Spleen (tissue), 11 donors: ENCODE measurements at regions not wholly inside any gene's neighbourhood (a gene's known extent, or its start where the extent isn't known, plus 50 kb on each side); places are given as distances from the start of the nearest gene placed in this dataset.

Experiments used
- DNase-seq: peaks from one replicate; pipeline ENCODE4 v3.0.0-alpha.2; 2020
- H3K27ac ChIP-seq, 8 donors: fragments of 200-600 bp; sonication (generic) in 7 of 8; 1 replicate in 4 of 8; 2 replicates in 4 of 8; pipeline versions ENCODE4 v1.5.0 to v1.8.0; 2016 to 2021; ENCODE audit warnings: inconsistent platforms in 4 of 8, mild to moderate bottlenecking in 4 of 8, moderate library complexity in 1 of 8
- H3K27me3 ChIP-seq, 7 donors: fragments of 200-600 bp; sonication (generic) in 6 of 7; replicated peaks in 1 of 7; 1 replicate in 4 of 7; 2 replicates in 3 of 7; pipeline versions ENCODE4 v1.5.0 to v1.8.0; 2016 to 2021; ENCODE audit warnings: inconsistent platforms in 3 of 7, mild to moderate bottlenecking in 1 of 7
- H3K36me3 ChIP-seq, 6 donors: fragments of 200-600 bp; sonication (generic) in 5 of 6; 1 replicate in 4 of 6; 2 replicates in 2 of 6; pipeline versions ENCODE4 v1.5.0 to v1.8.0; 2016 to 2021; ENCODE audit warnings: inconsistent platforms in 2 of 6
- H3K4me1 ChIP-seq, 6 donors: fragments of 200-600 bp; sonication (generic) in 5 of 6; 1 replicate in 3 of 6; 2 replicates in 3 of 6; pipeline versions ENCODE4 v1.5.0 to v1.8.0; 2016 to 2021; ENCODE audit warnings: inconsistent platforms in 3 of 6
- H3K4me3 ChIP-seq, 8 donors: fragments of 200-600 bp; sonication (generic) in 7 of 8; 1 replicate in 4 of 8; 2 replicates in 4 of 8; pipeline versions ENCODE4 v1.5.0 to v1.8.0; 2016 to 2021; ENCODE audit warnings: inconsistent platforms in 4 of 8, mild to moderate bottlenecking in 4 of 8, moderate library complexity in 2 of 8
- H3K9me3 ChIP-seq, 8 donors: fragments of 200-600 bp; sonication (generic) in 7 of 8; 1 replicate in 4 of 8; 2 replicates in 4 of 8; pipeline versions ENCODE4 v1.5.0 to v1.8.0; 2016 to 2021; ENCODE audit warnings: inconsistent platforms in 4 of 8
- CTCF ChIP-seq, 11 experiments: fragments of 200-600 bp in 7 of 11; fragments of 450-650 bp in 4 of 11; sonication (generic) in 4 of 11; IDR thresholded peaks in 8 of 11; conservative IDR thresholded peaks in 3 of 11; 1 replicate in 7 of 11; 2 replicates in 4 of 11; pipeline versions ENCODE4 v1.4.0 to v1.8.0; 2016 to 2021; ENCODE audit warnings: antibody characterized with exemption in 11 of 11, inconsistent platforms in 4 of 11, mild to moderate bottlenecking in 1 of 11
- POLR2A ChIP-seq, 3 donors: fragments of 450-650 bp; IDR thresholded peaks; one replicate each; pipeline ENCODE4 v1.5.1; 2017; ENCODE audit warnings: antibody characterized with exemption in 3 of 3, mild to moderate bottlenecking in 1 of 3
- POLR2AphosphoS5 ChIP-seq, 3 donors: sonication (generic); formaldehyde crosslinking; IDR thresholded peaks; one replicate each; pipeline ENCODE4 v1.5.1; 2017; ENCODE audit warnings: antibody characterized with exemption in 3 of 3
- WGBS, 5 donors: extraction: QIAGEN DNeasy Blood & Tissue Kit in 3 of 5; methylation state at CpG; one replicate each; pipeline versions ENCODE4 v1.1.5 to v1.1.7; 2013 to 2018; 5-methylcytosine and 5-hydroxymethylcytosine counted together
- intact Hi-C: fragments of 100-400 bp; cut with DNase I; formaldehyde crosslinking; loops from one replicate; pipeline ENCODE4 v1.15.0; 2023; ENCODE audit warnings: low total_unique reads
- donor health status: healthy with polysubstance abuse.
- donor health status: DM: no; HTN: no; CAD: no; lungs with moderate emphysema.
- donor health status: DM: no; HTN: no; CAD: no.
- donor health status: Bipolar disorder and iron deficiency.
- donor health status: healthy.
- donor health status: DM: no; HTN: no; CAD: no.
- donor health status: DM: yes; HTN: yes; CAD: no.

GRCh38 chr13:111893607-111894443, 173.1 kb upstream of the SOX1 start:
- Histone ChIP-seq H3K9me3 (peaks cover 0 to 21% (median 0%) of the 10 kb centered on the region in 8 donors), H3K27me3 (peaks cover 0 to 82% (median 33%) of the 10 kb centered on the region in 7 donors), H3K36me3 (no peaks in the 10 kb centered on the region), H3K27ac (no peak overlapping the region), H3K4me1 (peaks cover 0 to 10% (median 0%) of the 10 kb centered on the region in 6 donors), H3K4me3 (peak overlapping the region in 2 of 8 donors; percentile 30 to 43)
- TF ChIP-seq POLR2AphosphoS5 (IDR thresholded peaks at IDR 0.05) (no peak), POLR2A (IDR thresholded peaks at IDR 0.05) (no peak), CTCF (IDR thresholded peaks at IDR 0.05 in 8 of 11, conservative IDR thresholded peaks at IDR 0.05 in 3 of 11) (no peak)
- intact Hi-C loops, result no loop called here
- 10 to 16% (median 12%) methylated on average over 35 of the region's 35 CpGs for WGBS, 5 donors
- no peak for DNase-seq

- no peak for DNase-seq
- 73 to 77% (median 75%) methylated on average over 25 to 28 of the region's 28 CpGs for WGBS, 5 donors
- H3K36me3 ChIP-seq, result no peaks in the 10 kb centered on the region
- peaks cover 0 to 84% (median 27%) of the 10 kb centered on the region in 7 donors for H3K27me3 ChIP-seq
- H3K27ac ChIP-seq, result no peak overlapping the region
- peaks cover 0 to 10% (median 0%) of the 10 kb centered on the region in 6 donors for H3K4me1 ChIP-seq
- no peak overlapping the region for H3K4me3 ChIP-seq
- intact Hi-C loops, result no loop called here
- H3K9me3 ChIP-seq, result peaks cover 0 to 17% (median 0%) of the 10 kb centered on the region in 8 donors
- TF ChIP-seq POLR2A (IDR thresholded peaks at IDR 0.05) (no peak), CTCF (IDR thresholded peaks at IDR 0.05 in 8 of 11, conservative IDR thresholded peaks at IDR 0.05 in 3 of 11) (no peak), POLR2AphosphoS5 (IDR thresholded peaks at IDR 0.05) (no peak)
Measured at GRCh38 chr13:111895896-111896821, 170.8 kb upstream of the SOX1 start.

- H3K27ac ChIP-seq, result no peak overlapping the region
- H3K27me3 ChIP-seq, result peaks cover 0 to 79% (median 26%) of the 10 kb centered on the region in 7 donors
- TF ChIP-seq CTCF (IDR thresholded peaks at IDR 0.05 in 8 of 11, conservative IDR thresholded peaks at IDR 0.05 in 3 of 11), result no peak
- TF ChIP-seq POLR2AphosphoS5 (IDR thresholded peaks at IDR 0.05), result no peak
- no peak for TF ChIP-seq POLR2A (IDR thresholded peaks at IDR 0.05)
- no peak for DNase-seq
- 59 to 71% (median 67%) methylated on average over 17 to 19 of the region's 19 CpGs for WGBS, 5 donors
- peaks cover 0 to 10% (median 0%) of the 10 kb centered on the region in 6 donors for H3K4me1 ChIP-seq
- intact Hi-C loops, result no loop called here
- H3K36me3 ChIP-seq, result no peaks in the 10 kb centered on the region
- peaks cover 0 to 10% (median 0%) of the 10 kb centered on the region in 8 donors for H3K9me3 ChIP-seq
- H3K4me3 ChIP-seq, result no peak overlapping the region
Measured at GRCh38 chr13:111897178-111897845, 169.6 kb upstream of the SOX1 start.
